ENCODE measurements at regions not wholly inside any gene's neighbourhood (a gene's known extent, or its start where the extent isn't known, plus 50 kb on each side); places are given as distances from the start of the nearest gene placed in this dataset.

DNA sequence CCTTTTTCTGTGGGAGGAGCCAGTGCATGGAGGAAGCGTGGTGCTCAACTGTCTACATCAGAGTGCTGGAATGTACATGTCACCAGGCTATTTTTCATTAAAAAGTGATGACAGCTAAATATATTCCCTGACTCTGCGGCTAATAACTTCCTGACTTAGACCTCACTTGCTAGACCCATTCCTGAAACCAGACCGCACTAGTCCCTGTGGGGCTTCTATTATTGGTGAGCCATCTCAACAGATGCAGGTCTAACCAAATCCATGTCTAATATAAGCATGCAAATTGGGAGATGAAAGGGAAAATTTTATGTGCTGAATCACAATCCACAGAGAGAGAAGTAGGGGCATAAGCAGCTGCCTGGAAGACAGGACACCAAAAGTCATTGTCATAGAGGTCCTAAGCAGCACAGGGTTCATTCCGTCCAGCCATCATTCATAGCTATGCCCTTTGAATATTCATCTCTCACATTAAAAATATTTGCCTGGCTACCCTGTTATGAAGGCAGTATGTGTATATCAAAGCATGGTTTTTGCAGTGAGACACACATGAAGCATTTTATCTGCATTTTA is 110.9 kb upstream of the BLID start:
- TF ChIP-seq POLR2A (IDR thresholded peaks at IDR 0.05): no peak
- TF ChIP-seq, protein P1, sequence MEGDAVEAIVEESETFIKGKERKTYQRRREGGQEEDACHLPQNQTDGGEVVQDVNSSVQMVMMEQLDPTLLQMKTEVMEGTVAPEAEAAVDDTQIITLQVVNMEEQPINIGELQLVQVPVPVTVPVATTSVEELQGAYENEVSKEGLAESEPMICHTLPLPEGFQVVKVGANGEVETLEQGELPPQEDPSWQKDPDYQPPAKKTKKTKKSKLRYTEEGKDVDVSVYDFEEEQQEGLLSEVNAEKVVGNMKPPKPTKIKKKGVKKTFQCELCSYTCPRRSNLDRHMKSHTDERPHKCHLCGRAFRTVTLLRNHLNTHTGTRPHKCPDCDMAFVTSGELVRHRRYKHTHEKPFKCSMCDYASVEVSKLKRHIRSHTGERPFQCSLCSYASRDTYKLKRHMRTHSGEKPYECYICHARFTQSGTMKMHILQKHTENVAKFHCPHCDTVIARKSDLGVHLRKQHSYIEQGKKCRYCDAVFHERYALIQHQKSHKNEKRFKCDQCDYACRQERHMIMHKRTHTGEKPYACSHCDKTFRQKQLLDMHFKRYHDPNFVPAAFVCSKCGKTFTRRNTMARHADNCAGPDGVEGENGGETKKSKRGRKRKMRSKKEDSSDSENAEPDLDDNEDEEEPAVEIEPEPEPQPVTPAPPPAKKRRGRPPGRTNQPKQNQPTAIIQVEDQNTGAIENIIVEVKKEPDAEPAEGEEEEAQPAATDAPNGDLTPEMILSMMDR (IDR thresholded peaks at IDR 0.05): no peak
